ENCODE measurements at regions not wholly inside any gene's neighbourhood (a gene's known extent, or its start where the extent isn't known, plus 50 kb on each side); places are given as distances from the start of the nearest gene placed in this dataset.

GRCh38 chr2:217103752-217104545, 244.1 kb upstream of the TNP1 start:
- DNase-seq = no peak

GRCh38 chr2:217102956-217103355, 243.1 kb upstream of the TNP1 start:
- no peak for DNase-seq

GRCh38 chr2:217101972-217102371, 242.1 kb upstream of the TNP1 start:
- DNase-seq = peak; percentile 29 to 36 (median 31)

- DNase-seq = no peak
These were observed 239.7 kb upstream of the TNP1 start for GRCh38 chr2:217099561-217099960.

- DNase-seq = no peak
These were observed 238.6 kb upstream of the TNP1 start for GRCh38 chr2:217098435-217098834.

- no peak for DNase-seq
These were observed 237.5 kb upstream of the TNP1 start for GRCh38 chr2:217097346-217097745.

- DNase-seq = no peak
These were observed 236.8 kb upstream of the TNP1 start for GRCh38 chr2:217096474-217097225.

GRCh38 chr2:217095511-217096205, 235.8 kb upstream of the TNP1 start:
- no peak for DNase-seq

GRCh38 chr2:217092710-217093379, 233.0 kb upstream of the TNP1 start:
- no peak for DNase-seq

- DNase-seq = no peak
These were observed 231.7 kb upstream of the TNP1 start for GRCh38 chr2:217091531-217091930.

- no peak for DNase-seq
These were observed 231.0 kb upstream of the TNP1 start for GRCh38 chr2:217090884-217091283.

- DNase-seq = peak; percentile 68 to 92 (median 80)
These were observed 230.2 kb upstream of the TNP1 start for GRCh38 chr2:217090024-217090473.

- no peak for DNase-seq
These were observed 226.9 kb upstream of the TNP1 start for GRCh38 chr2:217086718-217087117.

GRCh38 chr2:217086038-217086522, 226.2 kb upstream of the TNP1 start:
- DNase-seq = peak; percentile 49 to 73 (median 71)

GRCh38 chr2:217085543-217085942, 225.7 kb upstream of the TNP1 start:
- DNase-seq = no peak

GRCh38 chr2:217081799-217082198, 221.9 kb upstream of the TNP1 start:
- DNase-seq = no peak

GRCh38 chr2:217079165-217079564, 219.3 kb upstream of the TNP1 start:
- no peak for DNase-seq

GRCh38 chr2:217077831-217078407, 218.1 kb upstream of the TNP1 start:
- DNase-seq = peak; percentile 51 to 59 (median 56)

- no peak for DNase-seq
These were observed 216.9 kb upstream of the TNP1 start for GRCh38 chr2:217076657-217077232.

- no peak for DNase-seq
These were observed 216.2 kb upstream of the TNP1 start for GRCh38 chr2:217076058-217076435.

- peak; percentile 49 to 60 (median 56) for DNase-seq
These were observed 215.6 kb upstream of the TNP1 start for GRCh38 chr2:217075268-217076057.
